ENCODE measurements at regions not wholly inside any gene's neighbourhood (a gene's known extent, or its start where the extent isn't known, plus 50 kb on each side); places are given as distances from the start of the nearest gene placed in this dataset.

DNA sequence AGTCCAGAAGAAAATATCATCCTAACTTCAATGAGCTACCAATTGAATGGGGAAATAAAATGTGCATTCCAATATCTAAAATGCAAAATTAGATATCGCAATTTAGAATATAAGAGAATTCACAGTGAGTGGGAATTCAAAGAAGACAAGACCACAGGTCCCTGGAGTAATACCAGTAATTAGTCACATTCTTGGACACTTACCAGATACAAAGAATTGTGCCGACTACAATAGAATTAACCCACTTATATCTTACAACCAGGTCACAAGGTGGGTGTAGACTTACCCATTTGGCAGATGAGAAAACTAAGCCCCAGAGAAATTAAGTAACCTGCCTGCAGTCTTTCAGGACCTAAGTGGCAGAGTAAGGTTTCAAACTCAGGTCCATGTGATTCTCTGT lies 84.3 kb upstream of the C1QTNF7 start:
- intact Hi-C loops (cut with DNase I): no loop called here
- Histone ChIP-seq H3K4me3 (no peak overlapping the region), H3K27me3 (ENCODE audit: low read depth) (no peaks in the 10 kb centered on the region), H3K36me3 (no peaks in the 10 kb centered on the region), H3K9me3 (no peaks in the 10 kb centered on the region), H3K4me1 (no peaks in the 10 kb centered on the region), H3K27ac (no peak overlapping the region)
- TF ChIP-seq, protein P1, sequence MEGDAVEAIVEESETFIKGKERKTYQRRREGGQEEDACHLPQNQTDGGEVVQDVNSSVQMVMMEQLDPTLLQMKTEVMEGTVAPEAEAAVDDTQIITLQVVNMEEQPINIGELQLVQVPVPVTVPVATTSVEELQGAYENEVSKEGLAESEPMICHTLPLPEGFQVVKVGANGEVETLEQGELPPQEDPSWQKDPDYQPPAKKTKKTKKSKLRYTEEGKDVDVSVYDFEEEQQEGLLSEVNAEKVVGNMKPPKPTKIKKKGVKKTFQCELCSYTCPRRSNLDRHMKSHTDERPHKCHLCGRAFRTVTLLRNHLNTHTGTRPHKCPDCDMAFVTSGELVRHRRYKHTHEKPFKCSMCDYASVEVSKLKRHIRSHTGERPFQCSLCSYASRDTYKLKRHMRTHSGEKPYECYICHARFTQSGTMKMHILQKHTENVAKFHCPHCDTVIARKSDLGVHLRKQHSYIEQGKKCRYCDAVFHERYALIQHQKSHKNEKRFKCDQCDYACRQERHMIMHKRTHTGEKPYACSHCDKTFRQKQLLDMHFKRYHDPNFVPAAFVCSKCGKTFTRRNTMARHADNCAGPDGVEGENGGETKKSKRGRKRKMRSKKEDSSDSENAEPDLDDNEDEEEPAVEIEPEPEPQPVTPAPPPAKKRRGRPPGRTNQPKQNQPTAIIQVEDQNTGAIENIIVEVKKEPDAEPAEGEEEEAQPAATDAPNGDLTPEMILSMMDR (IDR thresholded peaks at IDR 0.05): no peak
- ATAC-seq (no peak), DNase-seq (no peak)

DNA sequence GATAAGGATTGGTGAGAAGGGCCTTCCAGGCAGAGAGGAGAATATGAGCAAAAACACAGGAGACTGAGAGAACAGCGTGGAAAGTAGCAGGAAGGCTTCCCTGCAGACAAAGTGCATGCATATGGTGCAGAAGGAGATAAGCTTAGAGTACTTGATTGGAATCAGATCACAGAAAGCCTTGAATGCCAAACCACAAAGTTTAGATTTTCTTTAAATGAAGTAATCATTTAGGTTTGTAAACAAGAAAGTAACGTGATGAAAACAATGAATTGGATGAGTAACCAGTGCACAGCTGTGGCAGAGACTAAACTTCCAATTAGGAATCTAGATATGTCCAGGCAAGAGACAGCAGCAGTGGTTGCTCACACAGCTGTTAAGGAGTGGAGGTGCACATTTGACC lies 83.8 kb upstream of the C1QTNF7 start:
- Histone ChIP-seq H3K4me1 (no peaks in the 10 kb centered on the region), H3K9me3 (no peaks in the 10 kb centered on the region), H3K27ac (no peak overlapping the region), H3K27me3 (ENCODE audit: low read depth) (no peaks in the 10 kb centered on the region), H3K4me3 (no peak overlapping the region), H3K36me3 (no peaks in the 10 kb centered on the region)
- intact Hi-C loops (cut with DNase I): no loop called here
- ATAC-seq: no peak
- DNase-seq: no peak
- TF ChIP-seq, protein P1 (IDR thresholded peaks at IDR 0.05): no peak

DNA sequence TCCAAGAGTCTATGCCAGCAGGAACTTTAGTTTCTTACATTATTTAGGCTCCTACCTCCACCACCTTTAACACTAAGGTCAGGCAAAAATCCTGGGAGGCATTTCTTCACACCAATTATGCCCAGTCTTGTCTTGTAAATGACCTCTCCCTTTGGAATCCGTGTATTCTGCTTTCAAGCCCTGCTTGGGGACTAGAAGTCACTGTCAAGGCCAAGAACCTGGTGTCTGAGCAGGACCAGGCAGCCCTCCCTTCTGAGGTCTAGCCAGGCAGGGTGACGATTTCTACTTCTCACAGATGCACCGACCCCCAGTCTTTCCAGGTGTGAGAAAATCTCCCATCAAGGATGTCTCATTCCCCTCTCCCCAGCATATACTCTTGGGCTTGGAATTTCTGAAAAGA lies 82.7 kb upstream of the C1QTNF7 start:
- Histone ChIP-seq H3K27ac (no peak overlapping the region), H3K4me3 (no peak overlapping the region), H3K27me3 (ENCODE audit: low read depth) (no peaks in the 10 kb centered on the region), H3K36me3 (no peaks in the 10 kb centered on the region), H3K9me3 (no peaks in the 10 kb centered on the region), H3K4me1 (no peaks in the 10 kb centered on the region)
- TF ChIP-seq, protein P1 (IDR thresholded peaks at IDR 0.05): no peak
- intact Hi-C loops (cut with DNase I): no loop called here
- no peak for DNase-seq
- no peak for ATAC-seq

DNA sequence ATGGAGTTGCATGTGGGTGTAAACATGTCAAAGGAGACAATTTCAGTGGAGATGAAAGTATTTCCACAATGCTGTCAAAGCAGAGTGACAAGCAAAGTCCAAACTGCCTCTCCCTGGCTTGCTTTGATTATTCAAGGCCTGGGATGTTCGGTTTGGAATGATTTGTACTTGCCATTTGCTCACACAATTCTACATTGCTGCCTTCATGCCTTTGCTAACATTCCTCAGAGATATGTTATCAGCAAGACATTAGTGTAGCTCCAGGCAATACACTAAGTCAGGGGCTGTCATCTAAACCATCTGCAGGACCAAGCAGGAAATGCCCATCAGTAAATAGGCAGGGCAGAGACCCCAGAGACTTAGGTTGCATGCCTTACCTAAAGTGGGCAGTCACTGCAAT lies 79.6 kb upstream of the C1QTNF7 start:
- Histone ChIP-seq H3K36me3 (no peaks in the 10 kb centered on the region), H3K4me3 (no peak overlapping the region), H3K27ac (no peak overlapping the region), H3K27me3 (ENCODE audit: low read depth) (no peaks in the 10 kb centered on the region), H3K4me1 (peaks cover 9% of the 10 kb centered on the region), H3K9me3 (no peaks in the 10 kb centered on the region)
- intact Hi-C loops (cut with DNase I): no loop called here
- TF ChIP-seq, protein P1 (IDR thresholded peaks at IDR 0.05): no peak
- DNase-seq (no peak), ATAC-seq (no peak)

DNA sequence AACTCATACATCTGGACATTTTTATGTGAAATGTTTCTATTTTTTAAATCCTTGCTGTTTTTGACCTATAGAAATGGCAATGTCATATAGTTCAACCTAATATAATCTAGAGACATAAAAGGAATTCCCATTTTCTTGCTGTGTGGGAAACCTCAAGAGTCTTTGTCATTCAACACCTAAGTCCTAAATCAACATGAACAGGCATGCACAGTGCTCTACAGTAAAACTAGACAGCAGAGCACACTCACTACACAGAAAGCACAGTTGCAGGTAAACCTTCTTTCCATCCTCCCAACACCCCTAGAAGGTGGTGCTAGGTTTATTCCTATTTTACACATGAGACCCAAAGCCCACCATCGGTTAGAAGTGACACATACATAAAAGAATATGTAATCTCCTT lies 79.1 kb upstream of the C1QTNF7 start:
- H3K4me3 ChIP-seq: no peak overlapping the region
- ATAC-seq (no peak), DNase-seq (no peak)
- no peaks in the 10 kb centered on the region for H3K36me3 ChIP-seq
- intact Hi-C loops (cut with DNase I): no loop called here
- H3K27ac ChIP-seq: no peak overlapping the region
- H3K9me3 ChIP-seq: no peaks in the 10 kb centered on the region
- H3K4me1 ChIP-seq: peaks cover 9% of the 10 kb centered on the region
- H3K27me3 ChIP-seq (ENCODE audit: low read depth): no peaks in the 10 kb centered on the region
- TF ChIP-seq, protein P1 (IDR thresholded peaks at IDR 0.05): no peak

DNA sequence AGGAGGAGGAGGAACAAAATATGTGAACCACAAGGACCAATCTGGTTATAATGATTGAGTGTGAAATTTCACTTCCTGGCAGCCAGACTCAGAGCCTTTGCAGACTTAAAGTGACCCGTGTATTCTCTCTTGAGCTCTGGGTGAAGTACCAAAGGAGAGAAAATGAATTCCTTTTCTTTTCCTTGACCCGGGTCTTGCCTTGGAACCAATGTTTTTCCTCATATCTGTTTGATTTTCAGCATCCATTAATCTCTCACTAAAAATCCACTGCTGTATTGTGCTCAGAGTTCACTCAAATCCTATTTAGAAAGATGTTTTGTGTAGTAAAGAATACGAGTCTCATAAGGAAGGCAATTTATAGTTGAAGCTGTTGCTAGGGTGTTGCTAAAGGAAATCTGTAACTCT lies 78.3 kb upstream of the C1QTNF7 start:
- Histone ChIP-seq H3K27ac (no peak overlapping the region), H3K4me1 (peaks cover 9% of the 10 kb centered on the region), H3K27me3 (ENCODE audit: low read depth) (no peaks in the 10 kb centered on the region), H3K36me3 (no peaks in the 10 kb centered on the region), H3K4me3 (no peak overlapping the region), H3K9me3 (no peaks in the 10 kb centered on the region)
- DNase-seq: no peak
- no peak for ATAC-seq
- TF ChIP-seq, protein P1 (IDR thresholded peaks at IDR 0.05): no peak
- intact Hi-C loops (cut with DNase I): no loop called here

Data from lower lobe of right lung (tissue), 2 donors.